WTC11 (cell line): ENCODE measurements at regions not wholly inside any gene's neighbourhood (a gene's known extent, or its start where the extent isn't known, plus 50 kb on each side); places are given as distances from the start of the nearest gene placed in this dataset.

Experiments
- CTCF ChIP-seq: fragments of 200-600 bp; IDR thresholded peaks from 2 replicates; pipeline ENCODE4 v1.8.0; 2022; ENCODE audit warnings: antibody characterized with exemption
- E2F5 ChIP-seq: sonication (generic); formaldehyde crosslinking; IDR thresholded peaks from 2 replicates; pipeline ENCODE4 v1.8.1; 2022; ENCODE audit warnings: mild to moderate bottlenecking, moderate library complexity, missing genetic modification reagents
- KAT7 ChIP-seq: sonication (generic); formaldehyde crosslinking; IDR thresholded peaks from 2 replicates; pipeline ENCODE4 v1.8.1; 2023; ENCODE audit warnings: missing genetic modification reagents, mild to moderate bottlenecking, borderline replicate concordance
- MYBL2 ChIP-seq: sonication (generic); formaldehyde crosslinking; IDR thresholded peaks from 2 replicates; pipeline ENCODE4 v1.8.1; 2023; ENCODE audit warnings: mild to moderate bottlenecking, moderate library complexity, missing genetic modification reagents
- ZNF532 ChIP-seq: fragments of 250-450 bp; sonication (Bioruptor Pico); IDR thresholded peaks from 2 replicates; pipeline ENCODE4 v1.9.0; 2021; ENCODE audit warnings: mild to moderate bottlenecking, borderline replicate concordance

GRCh38 chr6:19515939-19516338 lies 321.2 kb upstream of the ID4 start:
- TF ChIP-seq CTCF = no peak
- TF ChIP-seq E2F5 (CRISPR knock-in tag) = no peak
- TF ChIP-seq KAT7 = no peak
- no peak for TF ChIP-seq ZNF532 (CRISPR knock-in tag)
- TF ChIP-seq MYBL2 (CRISPR knock-in tag) = no peak
